H1 (cell line): ENCODE measurements at regions not wholly inside any gene's neighbourhood (a gene's known extent, or its start where the extent isn't known, plus 50 kb on each side); places are given as distances from the start of the nearest gene placed in this dataset.

Source experiments
- CTCF ChIA-PET: fragments of 300-600 bp; sonication (Branson Sonifier 250); formaldehyde crosslinking; loops from one replicate; lab custom pipeline; 2021; ENCODE audit not compliant: partially characterized antibody; lab: Charles Lee
- POLR2A ChIA-PET: fragments of 300-600 bp; sonication (Branson Sonifier 250); formaldehyde crosslinking; loops from one replicate; lab custom pipeline; 2021; ENCODE audit warnings: inconsistent platforms; ENCODE audit not compliant: partially characterized antibody; lab: Charles Lee
- DNase-seq, 2 experiments: peaks; one replicate each; pipeline versions ENCODE4 v3.0.0 to v3.0.0-alpha.2; 2010 to 2022; ENCODE audit warnings: low spot score in 2 of 2, low read depth in 1 of 2, mixed read lengths in 1 of 2
- FAIRE-seq: peaks from 2 replicates; lab custom pipeline; 2011; peaks lifted over from hg19 to GRCh38; lab: Jason Lieb, UNC
- H2AFZ ChIP-seq: 2 replicates; pipeline ENCODE4 v1.8.1; 2012; ENCODE audit warnings: low read length, inconsistent platforms
- H2AK5ac ChIP-seq: 2 replicates; pipeline ENCODE4 v1.6.1; 2013; ENCODE audit warnings: low read depth, low read length
- H2BK120ac ChIP-seq: replicated peaks from 2 replicates; pipeline ENCODE3; 2013; ENCODE audit warnings: low read depth, low read length, inconsistent platforms
- H2BK12ac ChIP-seq: 2 replicates; pipeline ENCODE4 v1.6.1; 2013; ENCODE audit warnings: low read depth, low read length
- H2BK15ac ChIP-seq: 2 replicates; pipeline ENCODE4 v1.6.1; 2013; ENCODE audit warnings: low read length
- H2BK20ac ChIP-seq: 2 replicates; pipeline ENCODE4 v1.6.1; 2013; ENCODE audit warnings: low read length
- H2BK5ac ChIP-seq: 2 replicates; pipeline ENCODE4 v1.6.1; 2013; ENCODE audit warnings: low read depth, low read length
- H3K14ac ChIP-seq: 2 replicates; pipeline ENCODE4 v1.6.1; 2013; ENCODE audit warnings: inconsistent platforms; ENCODE audit not compliant: insufficient read length
- H3K18ac ChIP-seq: 2 replicates; pipeline ENCODE4 v1.6.1; 2013; ENCODE audit warnings: low read length; ENCODE audit errors: extremely low read depth
- H3K23ac ChIP-seq: 2 replicates; pipeline ENCODE4 v1.6.1; 2013; ENCODE audit warnings: inconsistent platforms; ENCODE audit not compliant: insufficient read length
- H3K23me2 ChIP-seq: 2 replicates; pipeline ENCODE4 v1.6.1; 2013; ENCODE audit warnings: low read depth, low read length
- H3K27ac ChIP-seq: 2 replicates; pipeline ENCODE4 v1.6.1; 2011; ENCODE audit warnings: low read depth, low read length, inconsistent platforms
- H3K27me3 ChIP-seq, 4 experiments: replicated peaks in 1 of 4; 1 replicate in 1 of 4; 2 replicates in 3 of 4; pipeline versions ENCODE4 v1.6.1 to v1.8.1; 2011 to 2013; ENCODE audit warnings: low read length in 3 of 4, mild to moderate bottlenecking in 3 of 4, inconsistent platforms in 2 of 4, mixed read lengths in 2 of 4, moderate library complexity in 1 of 4; ENCODE audit not compliant: control insufficient read depth in 3 of 4, insufficient read depth in 3 of 4; ENCODE audit errors: extremely low read depth in 1 of 4
- H3K36me3 ChIP-seq, 4 experiments: 2 replicates each; pipeline versions ENCODE4 v1.6.1 to v1.8.1; 2011 to 2013; ENCODE audit warnings: mild to moderate bottlenecking in 4 of 4, low read length in 3 of 4, moderate library complexity in 2 of 4, control low read depth in 1 of 4, inconsistent platforms in 1 of 4; ENCODE audit not compliant: insufficient read depth in 4 of 4, control insufficient read depth in 2 of 4
- H3K4ac ChIP-seq: replicated peaks from 2 replicates; pipeline ENCODE3; 2013; ENCODE audit warnings: low read length, low read depth, mixed read lengths, inconsistent platforms; ENCODE audit not compliant: insufficient read length
- H3K4me1 ChIP-seq, 4 experiments: replicated peaks in 1 of 4; 1 replicate in 1 of 4; 2 replicates in 3 of 4; pipeline versions ENCODE4 v1.6.1 to v1.8.1; 2011 to 2013; ENCODE audit warnings: low read length in 3 of 4, inconsistent platforms in 2 of 4, mixed read lengths in 1 of 4; ENCODE audit not compliant: insufficient read depth in 4 of 4, control insufficient read depth in 3 of 4
- H3K4me2 ChIP-seq, 2 experiments: 2 replicates each; pipeline versions ENCODE4 v1.6.1 to v1.8.1; 2011 to 2013; ENCODE audit warnings: low read depth in 2 of 2, low read length in 2 of 2, control low read depth in 1 of 2, inconsistent platforms in 1 of 2, mild to moderate bottlenecking in 1 of 2; ENCODE audit not compliant: insufficient read depth in 1 of 2
- H3K4me3 ChIP-seq, 4 experiments: fragments of 200-600, 300-600 bp in 1 of 4; sonication (generic), shearing (Covaris generic), sonication (Bioruptor Twin) in 1 of 4; 2 replicates each; pipeline versions ENCODE4 v1.5.1 to v1.8.1; 2011 to 2016; ENCODE audit warnings: low read length in 4 of 4, low read depth in 3 of 4, control low read depth in 2 of 4, inconsistent platforms in 2 of 4, mild to moderate bottlenecking in 2 of 4, mixed read lengths in 1 of 4, moderate library complexity in 1 of 4; ENCODE audit not compliant: insufficient read depth in 2 of 4; ENCODE audit errors: extremely low read depth in 1 of 4
- H3K56ac ChIP-seq: replicated peaks from 2 replicates; pipeline ENCODE3; 2013; ENCODE audit warnings: low read depth, mild to moderate bottlenecking, mixed read lengths, low read length, inconsistent platforms; ENCODE audit not compliant: insufficient read length
- H3K79me1 ChIP-seq: 2 replicates; pipeline ENCODE4 v1.6.1; 2013; ENCODE audit warnings: low read depth, low read length, control low read depth
- H3K79me2 ChIP-seq, 2 experiments: 2 replicates each; pipeline versions ENCODE4 v1.6.1 to v1.8.1; 2012 to 2013; ENCODE audit warnings: low read length in 2 of 2, mild to moderate bottlenecking in 2 of 2, inconsistent platforms in 1 of 2; ENCODE audit not compliant: insufficient read depth in 2 of 2, control insufficient read depth in 1 of 2
- H3K9ac ChIP-seq, 4 experiments: replicated peaks in 1 of 4; 1 replicate in 1 of 4; 2 replicates in 3 of 4; pipeline versions ENCODE4 v1.6.1 to v1.8.1; 2011 to 2013; ENCODE audit warnings: low read depth in 3 of 4, low read length in 3 of 4, control low read depth in 2 of 4, mild to moderate bottlenecking in 2 of 4, moderate library complexity in 2 of 4, inconsistent platforms in 1 of 4; ENCODE audit errors: extremely low read depth in 1 of 4
- H3K9me3 ChIP-seq, 2 experiments: 2 replicates each; pipeline versions ENCODE4 v1.6.1 to v1.8.1; 2012 to 2013; ENCODE audit warnings: mild to moderate bottlenecking in 2 of 2, moderate library complexity in 2 of 2, control low read depth in 1 of 2, inconsistent platforms in 1 of 2, low read depth in 1 of 2, low read length in 1 of 2, mixed read lengths in 1 of 2; ENCODE audit not compliant: insufficient read depth in 2 of 2
- H4K20me1 ChIP-seq, 2 experiments: replicated peaks in 1 of 2; 2 replicates each; pipeline versions ENCODE3 to v1.8.1; 2011 to 2013; ENCODE audit warnings: inconsistent platforms in 2 of 2, low read length in 2 of 2, mild to moderate bottlenecking in 1 of 2; ENCODE audit not compliant: insufficient read depth in 2 of 2, control insufficient read depth in 1 of 2
- H4K5ac ChIP-seq: 2 replicates; pipeline ENCODE4 v1.6.1; 2013; ENCODE audit warnings: low read length, low read depth, mixed read lengths, inconsistent platforms; ENCODE audit not compliant: insufficient read length
- H4K8ac ChIP-seq: 2 replicates; pipeline ENCODE4 v1.8.0; 2013; ENCODE audit warnings: mild to moderate bottlenecking, moderate library complexity, low read length, inconsistent platforms; ENCODE audit not compliant: insufficient read depth; ENCODE audit errors: extremely low read depth
- H4K91ac ChIP-seq: replicated peaks from 2 replicates; pipeline ENCODE3; 2013; ENCODE audit warnings: low read length, mixed read lengths, inconsistent platforms; ENCODE audit not compliant: insufficient read length
- EP300 ChIP-seq, 2 experiments: IDR thresholded peaks; 1 replicate in 1 of 2; 2 replicates in 1 of 2; pipeline ENCODE4 v1.6.1; 2011 to 2012; ENCODE audit warnings: low read depth in 2 of 2, low read length in 2 of 2, mild to moderate bottlenecking in 2 of 2, borderline replicate concordance in 1 of 2, inconsistent platforms in 1 of 2, moderate library complexity in 1 of 2
- SIRT6 ChIP-seq: IDR thresholded peaks from one replicate; pipeline ENCODE4 v1.7.1; 2012; ENCODE audit warnings: low read length, inconsistent platforms
- TBP ChIP-seq: IDR thresholded peaks from 2 replicates; pipeline ENCODE4 v1.6.1; 2011; ENCODE audit warnings: low read depth, low read length, improper control_type of control experiment
- WGBS, 2 experiments: shearing (Covaris generic) in 1 of 2; methylation state at CpG; one replicate each; pipeline versions ENCODE4 v1.1.6 to v1.1.7; 2013 to 2015; ENCODE audit warnings: low lambda C conversion rate in 2 of 2, mixed read lengths in 2 of 2, inconsistent platforms in 1 of 2, low coverage in 1 of 2, missing lambda C conversion rate in 1 of 2; ENCODE audit not compliant: insufficient replicate concordance in 2 of 2, insufficient coverage in 1 of 2, insufficient read length in 1 of 2; ENCODE audit errors: extremely low coverage in 1 of 2, missing lambda C conversion rate in 1 of 2; 5-methylcytosine and 5-hydroxymethylcytosine counted together

- Histone ChIP-seq H3K23ac (no peak overlapping the region), H2BK20ac (no peak overlapping the region), H3K27ac (no peak overlapping the region), H2AFZ (peak overlapping the region; percentile 74; the same call in 1 of the 2 replicates), H3K14ac (no peak overlapping the region), H4K5ac (no peak overlapping the region), H3K56ac (no peak overlapping the region), H3K4me2 (no peak overlapping the region), H2BK15ac (no peak overlapping the region), H3K79me1 (no peaks in the 10 kb centered on the region), H3K4ac (no peak overlapping the region), H2AK5ac (no peak overlapping the region), H4K91ac (no peak overlapping the region), H3K18ac (no peak overlapping the region), H4K20me1 (no peaks in the 10 kb centered on the region), H3K9ac (no peak overlapping the region), H3K36me3 (no peaks in the 10 kb centered on the region), H2BK120ac (no peak overlapping the region), H2BK5ac (no peak overlapping the region), H3K4me3 (no peak overlapping the region), H3K79me2 (no peaks in the 10 kb centered on the region), H3K9me3 (no peaks in the 10 kb centered on the region), H3K23me2 (no peaks in the 10 kb centered on the region), H2BK12ac (no peak overlapping the region), H4K8ac (no peak overlapping the region), H3K4me1 (no peaks in the 10 kb centered on the region), H3K27me3 (no peaks in the 10 kb centered on the region)
- TF ChIP-seq EP300 (IDR thresholded peaks at IDR 0.05; ENCODE audit: borderline replicate concordance in 1 of 2, low read depth in 2 of 2, low read length in 2 of 2), result no peak
- TF ChIP-seq TBP, result no peak
- no peak for TF ChIP-seq SIRT6
- DNase-seq, result no peak
- POLR2A ChIA-PET, result no interaction called here
- CTCF ChIA-PET, result no interaction called here
- FAIRE-seq, result no peak
- 89% methylated on average over 2 of the region's 2 CpGs; no CpG with 5 or more reads in 1 of the 2 experiments for WGBS, 2 experiments
Measured at GRCh38 chr2:180184506-180184905, 177.4 kb upstream of the CWC22 start.
